HCT116 (cell line): ENCODE measurements at regions not wholly inside any gene's neighbourhood (a gene's known extent, or its start where the extent isn't known, plus 50 kb on each side); places are given as distances from the start of the nearest gene placed in this dataset.
"Not testable (repeated sequence)": the region's sequence is repeated elsewhere in the genome, so short reads cannot be mapped to it uniquely, and the experiment has no call there.

Experiments
- ATAC-seq: fragments of 200-7000 bp; cut with Tn5 transposase; 2 replicates; pipeline ENCODE4 v1.9.1; 2020; ENCODE audit warnings: mild to moderate bottlenecking, moderate library complexity
- BruUV-seq: library from RNA; stranded (reverse); fragments of 400-500 nt; replicated peaks from 2 replicates; lab custom pipeline; 2021; lab: Mats Ljungman, UMichigan
- CTCF ChIA-PET: fragments of 300-600 bp; sonication (Branson Sonifier 250); formaldehyde crosslinking; loops from one replicate; lab custom pipeline; 2021; ENCODE audit warnings: antibody characterized with exemption; lab: Charles Lee
- POLR2A ChIA-PET: fragments of 300-600, 350-600 bp; sonication (Branson Sonifier 250); formaldehyde crosslinking; loops from one replicate; lab custom pipeline; 2021; ENCODE audit warnings: antibody characterized with exemption; lab: Charles Lee
- RAD21 ChIA-PET, 2 experiments: fragments of 300-600 bp; sonication (Branson Sonifier 250); formaldehyde crosslinking; loops; one replicate each; lab custom pipeline; 2023; ENCODE audit warnings: low total read pairs in 2 of 2; ENCODE audit not compliant: uncharacterized antibody in 2 of 2, unreplicated experiment in 2 of 2, low non-redundant PET in 1 of 2; lab: Charles Lee
- DNase-seq: peaks from one replicate; pipeline ENCODE4 v3.0.0-alpha.2; 2010; ENCODE audit warnings: low read depth, low spot score
- H2AFZ ChIP-seq: fragments of 200-600 bp; shearing (Covaris generic), sonication (generic); 2 replicates; pipeline ENCODE4 v1.6.1; 2017; ENCODE audit warnings: low read depth, mixed run types, mixed read lengths, antibody characterized with exemption, low read length; ENCODE audit not compliant: poor library complexity, severe bottlenecking
- H3K27ac ChIP-seq: 2 replicates; pipeline ENCODE4 v1.5.1; 2012; ENCODE audit warnings: low read depth, low read length
- H3K27me3 ChIP-seq: fragments of 200-600 bp; sonication (generic); 2 replicates; pipeline ENCODE4 v1.6.1; 2016; ENCODE audit warnings: mixed run types, low read length, mixed read lengths; ENCODE audit not compliant: insufficient read depth
- H3K36me3 ChIP-seq, 2 experiments: fragments of 200-500 bp in 1 of 2; fragments of 200-600 bp in 1 of 2; sonication (Bioruptor generic) in 1 of 2; sonication (generic) in 1 of 2; 2 replicates each; pipeline versions ENCODE4 v1.5.1 to v1.6.1; 2014 to 2016; ENCODE audit warnings: low read length in 2 of 2, inconsistent platforms in 1 of 2, mixed read lengths in 1 of 2, mixed run types in 1 of 2; ENCODE audit not compliant: insufficient read depth in 2 of 2, control insufficient read depth in 1 of 2
- H3K4me1 ChIP-seq, 2 experiments: fragments of 200-600 bp in 1 of 2; sonication (generic) in 1 of 2; 2 replicates each; pipeline versions ENCODE4 v1.5.1 to v1.6.1; 2012 to 2017; ENCODE audit warnings: low read length in 2 of 2, inconsistent platforms in 1 of 2, mild to moderate bottlenecking in 1 of 2, mixed read lengths in 1 of 2, mixed run types in 1 of 2, moderate library complexity in 1 of 2; ENCODE audit not compliant: insufficient read depth in 2 of 2, control insufficient read depth in 1 of 2
- H3K4me2 ChIP-seq: fragments of 200-600 bp; sonication (generic); 2 replicates; pipeline ENCODE4 v1.6.1; 2017; ENCODE audit warnings: mixed run types, low read length, mixed read lengths
- H3K4me3 ChIP-seq, 2 experiments: fragments of 200-600 bp in 1 of 2; sonication (generic) in 1 of 2; replicated peaks in 1 of 2; 2 replicates each; pipeline ENCODE4 v1.5.1; 2011 to 2016; ENCODE audit warnings: low read length in 2 of 2, control low read depth in 1 of 2, low read depth in 1 of 2, mild to moderate bottlenecking in 1 of 2, mixed read lengths in 1 of 2, mixed run types in 1 of 2
- H3K79me2 ChIP-seq: fragments of 200-600 bp; sonication (generic); 2 replicates; pipeline ENCODE4 v1.6.1; 2017; ENCODE audit warnings: mild to moderate bottlenecking, mixed run types, low read length, moderate library complexity, mixed read lengths; ENCODE audit not compliant: insufficient read depth
- H3K9ac ChIP-seq: fragments of 200-600 bp; sonication (generic); 2 replicates; pipeline ENCODE4 v1.6.1; 2016; ENCODE audit warnings: low read length, mixed read lengths
- H3K9me2 ChIP-seq: fragments of 200-600 bp; sonication (generic), shearing (Covaris generic); 2 replicates; pipeline ENCODE4 v1.6.1; 2017; ENCODE audit warnings: mixed run types, mild to moderate bottlenecking, moderate library complexity; ENCODE audit not compliant: insufficient read depth
- H3K9me3 ChIP-seq, 2 experiments: fragments of 200-500 bp in 1 of 2; fragments of 200-600 bp in 1 of 2; sonication (Bioruptor generic) in 1 of 2; sonication (generic) in 1 of 2; 2 replicates each; pipeline ENCODE4 v1.6.1; 2014 to 2017; ENCODE audit warnings: low read length in 2 of 2, mixed read lengths in 2 of 2, inconsistent platforms in 1 of 2, low read depth in 1 of 2, mild to moderate bottlenecking in 1 of 2, mixed run types in 1 of 2, moderate library complexity in 1 of 2; ENCODE audit not compliant: control insufficient read depth in 1 of 2, insufficient read depth in 1 of 2
- H4K20me1 ChIP-seq: fragments of 200-600 bp; sonication (generic), shearing (Covaris generic); 2 replicates; pipeline ENCODE4 v1.6.1; 2017; ENCODE audit warnings: mixed run types, mild to moderate bottlenecking, moderate library complexity; ENCODE audit not compliant: insufficient read depth
- ATF3 ChIP-seq: IDR thresholded peaks from 2 replicates; pipeline ENCODE4 v1.6.1; 2012
- CBX3 ChIP-seq: IDR thresholded peaks from 2 replicates; pipeline ENCODE4 v1.6.1; 2012; ENCODE audit warnings: low read depth
- EZH2 ChIP-seq: fragments of 200-600 bp; sonication (generic); IDR thresholded peaks from 2 replicates; pipeline ENCODE4 v1.6.1; 2017; ENCODE audit warnings: antibody characterized with exemption, mixed run types
- JUND ChIP-seq: IDR thresholded peaks from 2 replicates; pipeline ENCODE4 v1.6.1; 2012
- MAX ChIP-seq: IDR thresholded peaks from 2 replicates; pipeline ENCODE4 v1.6.1; 2012
- POLR2A ChIP-seq: IDR thresholded peaks from 2 replicates; pipeline ENCODE4 v1.7.0; 2011; ENCODE audit warnings: borderline replicate concordance; ENCODE audit not compliant: insufficient read depth, insufficient read length; ENCODE audit errors: extremely low read depth
- SIN3A ChIP-seq: IDR thresholded peaks from 2 replicates; pipeline ENCODE4 v1.6.1; 2012; ENCODE audit warnings: low read depth
- SP1 ChIP-seq: IDR thresholded peaks from 2 replicates; pipeline ENCODE4 v1.6.1; 2012; ENCODE audit warnings: low read depth
- TCF7L2 ChIP-seq: IDR thresholded peaks from 2 replicates; pipeline ENCODE4 v1.7.0; 2011; ENCODE audit warnings: borderline replicate concordance, inconsistent platforms; ENCODE audit not compliant: insufficient read depth, insufficient read length; ENCODE audit errors: extremely low read depth
- ZBTB33 ChIP-seq: IDR thresholded peaks from 2 replicates; pipeline ENCODE4 v1.6.1; 2011; ENCODE audit warnings: mild to moderate bottlenecking, low read length, moderate library complexity; ENCODE audit not compliant: insufficient replicate concordance; ENCODE audit errors: extremely low read depth
- ZFX ChIP-seq: fragments of 450-650 bp; IDR thresholded peaks from 2 replicates; pipeline ENCODE4 v1.6.1; 2017
- ZNF274 ChIP-seq: fragments of 200-500 bp; sonication (Bioruptor generic); IDR thresholded peaks from 2 replicates; pipeline ENCODE4 v1.6.1; 2014; ENCODE audit warnings: mild to moderate bottlenecking, low read depth, low read length, inconsistent platforms
- intact Hi-C: fragments of 100-400 bp; cut with micrococcal nuclease; formaldehyde crosslinking; loops from 2 replicates; pipeline ENCODE4 v1.10.0; 2022

GRCh38 chr1:220475608-220476007, 52.3 kb upstream of the MARK1 start:
- H2AFZ ChIP-seq, H3K4me1 ChIP-seq, POLR2A ChIA-PET, intact Hi-C loops, H3K27ac ChIP-seq, H3K79me2 ChIP-seq, RAD21 ChIA-PET, CTCF ChIA-PET, H3K4me2 ChIP-seq, H3K27me3 ChIP-seq, H3K9me2 ChIP-seq, H3K36me3 ChIP-seq, DNase-seq, H3K9ac ChIP-seq, BruUV-seq, H4K20me1 ChIP-seq, H3K9me3 ChIP-seq, H3K4me3 ChIP-seq, ATAC-seq: not testable (repeated sequence)

- H3K36me3 ChIP-seq, BruUV-seq, CTCF ChIA-PET, ATAC-seq, RAD21 ChIA-PET, H2AFZ ChIP-seq, H3K4me2 ChIP-seq, H3K9ac ChIP-seq, H4K20me1 ChIP-seq, H3K4me3 ChIP-seq, intact Hi-C loops, H3K27me3 ChIP-seq, H3K27ac ChIP-seq, H3K4me1 ChIP-seq, H3K9me3 ChIP-seq, H3K79me2 ChIP-seq, POLR2A ChIA-PET, H3K9me2 ChIP-seq, DNase-seq: not testable (repeated sequence)
Measured at GRCh38 chr1:220475141-220475540, 52.8 kb upstream of the MARK1 start.

GRCh38 chr1:220473440-220473839, 54.5 kb upstream of the MARK1 start:
- no peak overlapping the region for H3K4me3 ChIP-seq
- H3K27me3 ChIP-seq = no peaks in the 10 kb centered on the region
- ChIA-PET CTCF (no interaction called here), POLR2A (no interaction called here), RAD21 (no interaction called here)
- no peak overlapping the region for H3K27ac ChIP-seq
- no peak for ATAC-seq
- no peak overlapping the region for H2AFZ ChIP-seq
- DNase-seq = no peak
- no peaks in the 10 kb centered on the region for H3K36me3 ChIP-seq
- H3K9me2 ChIP-seq = no peaks in the 10 kb centered on the region
- no TSS peak for BruUV-seq
- H3K79me2 ChIP-seq = no peaks in the 10 kb centered on the region
- H3K4me2 ChIP-seq = no peak overlapping the region
- no peak overlapping the region for H3K9ac ChIP-seq
- no peaks in the 10 kb centered on the region for H3K4me1 ChIP-seq
- intact Hi-C loops = no loop called here
- no peaks in the 10 kb centered on the region for H3K9me3 ChIP-seq
- H4K20me1 ChIP-seq = no peaks in the 10 kb centered on the region
- TF ChIP-seq TCF7L2 = no peak
- no peak for TF ChIP-seq EZH2
- no peak for TF ChIP-seq SP1
- TF ChIP-seq JUND = no peak
- TF ChIP-seq ZBTB33 = no peak
- TF ChIP-seq ZFX = no peak
- no peak for TF ChIP-seq MAX
- TF ChIP-seq SIN3A = no peak
- TF ChIP-seq ZNF274 = no peak
- TF ChIP-seq POLR2A = no peak
- TF ChIP-seq ATF3 = no peak
- TF ChIP-seq CBX3 = no peak
